DMS 273 (cell line): ENCODE measurements at regions not wholly inside any gene's neighbourhood (a gene's known extent, or its start where the extent isn't known, plus 50 kb on each side); places are given as distances from the start of the nearest gene placed in this dataset.
"Not testable (repeated sequence)": the region's sequence is repeated elsewhere in the genome, so short reads cannot be mapped to it uniquely, and the experiment has no call there.

Source experiments
- DNase-seq: peaks from one replicate; lab custom pipeline; 2025; ENCODE audit not compliant: unreplicated experiment; lab: John Stamatoyannopoulos, UW

- DNase-seq, result no peak
Observed at GRCh38 chr18:25510096-25510495, 158.1 kb upstream of the ZNF521 start.

GRCh38 chr18:25503567-25504081 is 151.7 kb upstream of the ZNF521 start:
- DNase-seq, result peak; percentile 75

- no peak for DNase-seq
Observed at GRCh38 chr18:25497151-25497794, 145.3 kb upstream of the ZNF521 start.

- no peak for DNase-seq
Observed at GRCh38 chr18:25496544-25496943, 144.6 kb upstream of the ZNF521 start.

- DNase-seq, result no peak
Observed at GRCh38 chr18:25495606-25496005, 143.6 kb upstream of the ZNF521 start.

GRCh38 chr18:25494888-25495287 is 142.9 kb upstream of the ZNF521 start:
- no peak for DNase-seq

- DNase-seq, result no peak
Observed at GRCh38 chr18:25493401-25493800, 141.4 kb upstream of the ZNF521 start.

- no peak for DNase-seq
Observed at GRCh38 chr18:25490316-25490715, 138.3 kb upstream of the ZNF521 start.

GRCh38 chr18:25473008-25473407 is 121.0 kb upstream of the ZNF521 start:
- no peak for DNase-seq

GRCh38 chr18:25470756-25471524 is 119.0 kb upstream of the ZNF521 start:
- not testable (repeated sequence) for DNase-seq

GRCh38 chr18:25470062-25470461 is 118.1 kb upstream of the ZNF521 start:
- no peak for DNase-seq

- DNase-seq, result no peak
Observed at GRCh38 chr18:25469489-25469888, 117.5 kb upstream of the ZNF521 start.

GRCh38 chr18:25467226-25467987 is 115.4 kb upstream of the ZNF521 start:
- DNase-seq, result peak; percentile 74

GRCh38 chr18:25465152-25465732 is 113.3 kb upstream of the ZNF521 start:
- no peak for DNase-seq

GRCh38 chr18:25464227-25464626 is 112.3 kb upstream of the ZNF521 start:
- no peak for DNase-seq

GRCh38 chr18:25463726-25464125 is 111.8 kb upstream of the ZNF521 start:
- DNase-seq, result no peak

- no peak for DNase-seq
Observed at GRCh38 chr18:25459814-25460213, 107.8 kb upstream of the ZNF521 start.

- DNase-seq, result peak; percentile 22
Observed at GRCh38 chr18:25457601-25458000, 105.6 kb upstream of the ZNF521 start.

GRCh38 chr18:25457126-25457525 is 105.2 kb upstream of the ZNF521 start:
- peak; percentile 71 for DNase-seq

GRCh38 chr18:25456334-25457010 is 104.5 kb upstream of the ZNF521 start:
- DNase-seq, result no peak

GRCh38 chr18:25455646-25456045 is 103.7 kb upstream of the ZNF521 start:
- no peak for DNase-seq
